ENCODE measurements at regions not wholly inside any gene's neighbourhood (a gene's known extent, or its start where the extent isn't known, plus 50 kb on each side); places are given as distances from the start of the nearest gene placed in this dataset.

DNA sequence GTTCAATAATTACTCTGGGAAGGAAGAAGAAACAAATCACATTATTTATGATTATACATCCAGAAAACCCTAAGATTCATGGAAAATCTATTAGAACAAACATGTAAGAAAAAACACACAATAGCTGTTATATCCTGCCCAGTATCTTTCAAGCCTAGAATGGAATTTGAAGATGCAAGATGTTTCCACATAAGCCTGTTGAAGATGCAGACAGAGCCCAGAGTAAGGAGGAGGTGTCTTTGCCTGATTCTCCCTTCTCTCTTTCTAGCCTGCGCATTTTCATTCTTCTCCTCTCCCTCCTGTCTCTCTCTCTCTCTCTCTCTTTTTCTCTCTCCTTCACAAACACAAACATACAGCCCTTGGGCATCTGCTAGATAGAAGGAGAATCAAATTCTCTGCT, 170.1 kb upstream of the INHBA start:
- Mint-ChIP-seq H3K27ac (ENCODE audit: unreplicated experiment) (no peak overlapping the region), H3K4me3 (ENCODE audit: unreplicated experiment) (no peak overlapping the region), H3K27me3 (ENCODE audit: low read depth) (no peaks in the 10 kb centered on the region), H3K9me3 (ENCODE audit: low read depth) (no peaks in the 10 kb centered on the region), H3K36me3 (ENCODE audit: low read depth) (no peaks in the 10 kb centered on the region), H3K4me1 (ENCODE audit: low read depth) (peaks cover 41% of the 10 kb centered on the region)
- DNase-seq (ENCODE audit: low spot score), result no peak
- TF ChIP-seq, protein P1, sequence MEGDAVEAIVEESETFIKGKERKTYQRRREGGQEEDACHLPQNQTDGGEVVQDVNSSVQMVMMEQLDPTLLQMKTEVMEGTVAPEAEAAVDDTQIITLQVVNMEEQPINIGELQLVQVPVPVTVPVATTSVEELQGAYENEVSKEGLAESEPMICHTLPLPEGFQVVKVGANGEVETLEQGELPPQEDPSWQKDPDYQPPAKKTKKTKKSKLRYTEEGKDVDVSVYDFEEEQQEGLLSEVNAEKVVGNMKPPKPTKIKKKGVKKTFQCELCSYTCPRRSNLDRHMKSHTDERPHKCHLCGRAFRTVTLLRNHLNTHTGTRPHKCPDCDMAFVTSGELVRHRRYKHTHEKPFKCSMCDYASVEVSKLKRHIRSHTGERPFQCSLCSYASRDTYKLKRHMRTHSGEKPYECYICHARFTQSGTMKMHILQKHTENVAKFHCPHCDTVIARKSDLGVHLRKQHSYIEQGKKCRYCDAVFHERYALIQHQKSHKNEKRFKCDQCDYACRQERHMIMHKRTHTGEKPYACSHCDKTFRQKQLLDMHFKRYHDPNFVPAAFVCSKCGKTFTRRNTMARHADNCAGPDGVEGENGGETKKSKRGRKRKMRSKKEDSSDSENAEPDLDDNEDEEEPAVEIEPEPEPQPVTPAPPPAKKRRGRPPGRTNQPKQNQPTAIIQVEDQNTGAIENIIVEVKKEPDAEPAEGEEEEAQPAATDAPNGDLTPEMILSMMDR (IDR thresholded peaks at IDR 0.05), result no peak

DNA sequence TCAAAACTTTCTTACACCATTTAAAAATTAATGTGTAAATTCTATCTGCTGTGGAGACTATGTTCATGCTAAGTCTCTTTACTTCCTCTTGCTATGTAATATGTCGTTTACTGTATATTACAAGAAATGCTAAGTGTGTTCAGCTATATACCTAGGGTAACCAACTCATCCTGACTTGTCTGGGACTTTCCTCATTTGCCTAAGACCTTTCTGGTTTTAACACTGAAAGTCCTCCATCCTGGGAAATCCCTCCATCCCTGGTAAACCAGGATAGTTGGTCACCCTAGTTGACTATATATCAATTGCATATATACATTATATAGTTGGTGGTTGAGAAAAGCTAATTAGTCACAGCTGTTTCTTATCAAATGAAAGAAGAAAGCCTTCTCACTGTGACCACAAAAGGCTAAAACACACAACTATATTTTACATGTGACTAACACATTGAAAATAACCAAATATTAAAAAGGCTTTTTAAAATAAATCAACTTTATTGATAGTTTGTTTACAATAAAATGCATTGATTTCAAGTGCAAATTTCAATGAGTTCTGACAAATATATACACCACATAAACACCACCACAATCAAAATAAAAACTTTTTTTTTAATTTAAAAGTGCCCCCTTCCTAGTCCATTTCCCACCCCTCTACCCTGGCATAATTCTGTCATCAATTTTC, 167.7 kb upstream of the INHBA start:
- no peak for DNase-seq (ENCODE audit: low spot score)
- peaks cover 55% of the 10 kb centered on the region for H3K4me1 Mint-ChIP-seq (ENCODE audit: low read depth)
- no peaks in the 10 kb centered on the region for H3K27me3 Mint-ChIP-seq (ENCODE audit: low read depth)
- TF ChIP-seq, protein P1 (IDR thresholded peaks at IDR 0.05), result no peak
- no peaks in the 10 kb centered on the region for H3K36me3 Mint-ChIP-seq (ENCODE audit: low read depth)
- no peak overlapping the region for H3K4me3 Mint-ChIP-seq (ENCODE audit: unreplicated experiment)
- peaks cover 2% of the 10 kb centered on the region for H3K9me3 Mint-ChIP-seq (ENCODE audit: low read depth)
- H3K27ac Mint-ChIP-seq (ENCODE audit: unreplicated experiment), result no peak overlapping the region

DNA sequence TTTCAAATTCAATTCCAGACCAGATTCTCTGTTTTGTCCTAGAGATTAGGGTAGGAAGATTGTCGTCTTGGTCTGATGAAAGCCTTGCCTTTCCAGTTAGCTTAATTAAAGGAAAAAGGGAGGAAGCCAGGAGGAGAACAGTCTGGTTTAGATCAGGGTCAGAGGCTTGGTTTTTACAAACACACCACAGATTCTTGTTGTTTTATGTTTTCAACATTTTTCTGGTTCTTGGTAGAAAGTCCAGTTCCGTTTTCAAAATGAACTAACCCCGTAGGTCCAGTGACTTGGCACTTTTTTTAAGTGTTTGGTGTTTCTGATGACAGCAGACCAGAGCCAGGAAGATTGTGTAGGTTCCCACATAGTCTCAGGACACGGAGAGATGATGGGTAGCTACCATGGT, 167.1 kb upstream of the INHBA start:
- TF ChIP-seq, protein P1 (IDR thresholded peaks at IDR 0.05), result no peak
- no peaks in the 10 kb centered on the region for H3K36me3 Mint-ChIP-seq (ENCODE audit: low read depth)
- no peaks in the 10 kb centered on the region for H3K27me3 Mint-ChIP-seq (ENCODE audit: low read depth)
- DNase-seq (ENCODE audit: low spot score), result no peak
- no peak overlapping the region for H3K4me3 Mint-ChIP-seq (ENCODE audit: unreplicated experiment)
- H3K4me1 Mint-ChIP-seq (ENCODE audit: low read depth), result peaks cover 57% of the 10 kb centered on the region
- peaks cover 2% of the 10 kb centered on the region for H3K9me3 Mint-ChIP-seq (ENCODE audit: low read depth)
- H3K27ac Mint-ChIP-seq (ENCODE audit: unreplicated experiment), result peak overlapping the region; percentile 51

DNA sequence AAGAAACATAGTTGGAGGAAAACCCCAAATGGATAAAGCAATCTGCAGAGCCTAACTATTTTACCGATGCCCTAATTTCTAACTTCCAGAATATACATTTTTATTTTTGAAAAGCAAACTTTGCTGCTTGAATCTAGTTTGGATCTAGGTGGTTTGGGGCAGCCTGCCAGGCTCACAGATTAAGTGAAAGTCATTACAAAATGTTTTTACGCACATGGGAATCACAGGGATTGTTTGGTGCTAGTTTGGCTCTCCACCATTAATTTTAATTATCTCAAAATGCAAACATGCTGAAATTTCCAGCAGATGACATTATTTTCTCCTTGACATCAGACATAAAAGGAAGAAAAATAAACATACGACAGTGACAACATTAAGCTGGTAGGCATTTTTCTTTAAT, 166.7 kb upstream of the INHBA start:
- no peaks in the 10 kb centered on the region for H3K27me3 Mint-ChIP-seq (ENCODE audit: low read depth)
- no peak for DNase-seq (ENCODE audit: low spot score)
- H3K4me1 Mint-ChIP-seq (ENCODE audit: low read depth), result peaks cover 56% of the 10 kb centered on the region
- TF ChIP-seq, protein P1 (IDR thresholded peaks at IDR 0.05), result no peak
- no peaks in the 10 kb centered on the region for H3K36me3 Mint-ChIP-seq (ENCODE audit: low read depth)
- H3K4me3 Mint-ChIP-seq (ENCODE audit: unreplicated experiment), result no peak overlapping the region
- H3K9me3 Mint-ChIP-seq (ENCODE audit: low read depth), result peaks cover 2% of the 10 kb centered on the region
- no peak overlapping the region for H3K27ac Mint-ChIP-seq (ENCODE audit: unreplicated experiment)

DNA sequence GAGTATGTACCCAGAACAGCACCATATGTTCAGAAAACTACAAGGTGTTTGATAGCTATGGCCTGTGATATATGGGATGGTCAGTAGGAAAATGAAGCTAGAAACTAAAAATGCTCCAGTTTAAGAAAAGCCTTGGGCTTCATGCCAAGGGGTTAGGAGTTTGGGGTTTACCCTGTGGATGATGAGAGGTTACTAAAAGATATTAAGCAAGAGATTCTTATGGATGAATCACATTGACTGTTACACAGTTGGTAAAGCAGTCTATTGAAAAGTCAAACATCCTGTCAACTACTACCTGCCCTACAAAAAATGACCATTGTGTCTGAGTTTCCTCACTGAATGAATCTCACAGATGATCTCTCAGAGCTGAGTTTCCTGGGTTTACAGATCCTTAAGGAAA, 166.2 kb upstream of the INHBA start:
- peaks cover 51% of the 10 kb centered on the region for H3K4me1 Mint-ChIP-seq (ENCODE audit: low read depth)
- no peak for DNase-seq (ENCODE audit: low spot score)
- H3K36me3 Mint-ChIP-seq (ENCODE audit: low read depth), result no peaks in the 10 kb centered on the region
- peaks cover 2% of the 10 kb centered on the region for H3K9me3 Mint-ChIP-seq (ENCODE audit: low read depth)
- no peak overlapping the region for H3K27ac Mint-ChIP-seq (ENCODE audit: unreplicated experiment)
- H3K27me3 Mint-ChIP-seq (ENCODE audit: low read depth), result no peaks in the 10 kb centered on the region
- TF ChIP-seq, protein P1 (IDR thresholded peaks at IDR 0.05), result no peak
- no peak overlapping the region for H3K4me3 Mint-ChIP-seq (ENCODE audit: unreplicated experiment)

All from chondrocyte (in vitro differentiated cells).